ENCODE measurements at regions not wholly inside any gene's neighbourhood (a gene's known extent, or its start where the extent isn't known, plus 50 kb on each side); places are given as distances from the start of the nearest gene placed in this dataset.

- Histone ChIP-seq H4K20me1 (ENCODE audit: insufficient read depth) (no peaks in the 10 kb centered on the region), H3K27ac (0 out of 2 replicates have a peak overlapping the region, but pooled peaks have one; percentile 3), H2AFZ (no peak overlapping the region), H3K9ac (no peak overlapping the region), H3K36me3 (ENCODE audit: low read depth) (no peaks in the 10 kb centered on the region), H3K4me3 (no peak overlapping the region), H3F3A (ENCODE audit: insufficient read depth) (no peaks in the 10 kb centered on the region), H3K9me3 (ENCODE audit: low read depth) (no peaks in the 10 kb centered on the region), H3K4me1 (ENCODE audit: insufficient read depth) (peaks cover 6% of the 10 kb centered on the region; the same call in 1 of the 2 replicates), H3K79me2 (ENCODE audit: insufficient read depth) (no peaks in the 10 kb centered on the region), H3K27me3 (replicated peaks; ENCODE audit: insufficient read depth) (peaks cover 7% of the 10 kb centered on the region; the same call in 1 of the 2 replicates), H3K9me2 (ENCODE audit: insufficient read depth) (no peaks in the 10 kb centered on the region), H3K4me2 (ENCODE audit: unreplicated experiment) (peak overlapping the region; percentile 23)
- no peak for TF ChIP-seq EZH2phosphoT487 (IDR thresholded peaks at IDR 0.05; ENCODE audit: insufficient read depth, low read depth)
- TF ChIP-seq EZH2 (IDR thresholded peaks at IDR 0.05; ENCODE audit: insufficient read depth, poor library complexity, severe bottlenecking): no peak
- in situ Hi-C loops (cut with MboI): no loop called here
- 38 to 39% methylated on average over 22 of the region's 22 CpGs for WGBS, 2 experiments (ENCODE audit: low coverage in 1 of 2, low lambda C conversion rate in 2 of 2, missing lambda C conversion rate in 2 of 2)
- DNase-seq: peak; percentile 93
These were observed 119.9 kb downstream of the CTTN start for GRCh38 chr11:70517988-70518907.

- no peaks in the 10 kb centered on the region for H4K20me1 ChIP-seq (ENCODE audit: insufficient read depth)
- no peaks in the 10 kb centered on the region for H3F3A ChIP-seq (ENCODE audit: insufficient read depth)
- no peak overlapping the region for H2AFZ ChIP-seq
- H3K9me3 ChIP-seq (ENCODE audit: low read depth): no peaks in the 10 kb centered on the region
- peaks cover 6% of the 10 kb centered on the region; the same call in 1 of the 2 replicates for H3K4me1 ChIP-seq (ENCODE audit: insufficient read depth)
- in situ Hi-C loops (cut with MboI): no loop called here
- H3K4me3 ChIP-seq: no peak overlapping the region
- H3K36me3 ChIP-seq (ENCODE audit: low read depth): no peaks in the 10 kb centered on the region
- no peaks in the 10 kb centered on the region for H3K79me2 ChIP-seq (ENCODE audit: insufficient read depth)
- no peaks in the 10 kb centered on the region for H3K9me2 ChIP-seq (ENCODE audit: insufficient read depth)
- no peak for TF ChIP-seq EZH2phosphoT487 (IDR thresholded peaks at IDR 0.05; ENCODE audit: insufficient read depth, low read depth)
- TF ChIP-seq EZH2 (IDR thresholded peaks at IDR 0.05; ENCODE audit: insufficient read depth, poor library complexity, severe bottlenecking): no peak
- H3K27ac ChIP-seq: no peak overlapping the region
- DNase-seq: peak; percentile 27
- H3K9ac ChIP-seq: no peak overlapping the region
- WGBS, 2 experiments (ENCODE audit: low coverage in 1 of 2, low lambda C conversion rate in 2 of 2, missing lambda C conversion rate in 2 of 2): 24 to 31% methylated on average over 8 of the region's 8 CpGs
- no peak overlapping the region for H3K4me2 ChIP-seq (ENCODE audit: unreplicated experiment)
- H3K27me3 ChIP-seq (replicated peaks; ENCODE audit: insufficient read depth): peaks cover 7% of the 10 kb centered on the region; the same call in 1 of the 2 replicates
These were observed 120.8 kb downstream of the CTTN start for GRCh38 chr11:70519117-70519516.

- Histone ChIP-seq H3K79me2 (ENCODE audit: insufficient read depth) (no peaks in the 10 kb centered on the region), H3K9ac (no peak overlapping the region), H3K27me3 (replicated peaks; ENCODE audit: insufficient read depth) (no peaks in the 10 kb centered on the region), H3F3A (ENCODE audit: insufficient read depth) (no peaks in the 10 kb centered on the region), H3K9me3 (ENCODE audit: low read depth) (no peaks in the 10 kb centered on the region), H3K27ac (no peak overlapping the region), H3K4me2 (ENCODE audit: unreplicated experiment) (no peak overlapping the region), H3K36me3 (ENCODE audit: low read depth) (no peaks in the 10 kb centered on the region), H3K4me1 (ENCODE audit: insufficient read depth) (peaks cover 6% of the 10 kb centered on the region; the same call in 1 of the 2 replicates), H3K9me2 (ENCODE audit: insufficient read depth) (no peaks in the 10 kb centered on the region), H4K20me1 (ENCODE audit: insufficient read depth) (no peaks in the 10 kb centered on the region), H3K4me3 (no peak overlapping the region), H2AFZ (no peak overlapping the region)
- no peak for DNase-seq
- WGBS, 2 experiments (ENCODE audit: low coverage in 1 of 2, low lambda C conversion rate in 2 of 2, missing lambda C conversion rate in 2 of 2): 45 to 48% methylated on average over 22 of the region's 22 CpGs
- in situ Hi-C loops (cut with MboI): no loop called here
- no peak for TF ChIP-seq EZH2 (IDR thresholded peaks at IDR 0.05; ENCODE audit: insufficient read depth, poor library complexity, severe bottlenecking)
- no peak for TF ChIP-seq EZH2phosphoT487 (IDR thresholded peaks at IDR 0.05; ENCODE audit: insufficient read depth, low read depth)
These were observed 123.4 kb downstream of the CTTN start for GRCh38 chr11:70521475-70522308.

GRCh38 chr11:70522309-70522592 is 123.9 kb downstream of the CTTN start:
- Histone ChIP-seq H3K79me2 (ENCODE audit: insufficient read depth) (no peaks in the 10 kb centered on the region), H3K36me3 (ENCODE audit: low read depth) (no peaks in the 10 kb centered on the region), H3K27me3 (replicated peaks; ENCODE audit: insufficient read depth) (no peaks in the 10 kb centered on the region), H3K4me2 (ENCODE audit: unreplicated experiment) (no peak overlapping the region), H3K4me1 (ENCODE audit: insufficient read depth) (peaks cover 6% of the 10 kb centered on the region; the same call in 1 of the 2 replicates), H3F3A (ENCODE audit: insufficient read depth) (no peaks in the 10 kb centered on the region), H3K9ac (no peak overlapping the region), H3K9me2 (ENCODE audit: insufficient read depth) (no peaks in the 10 kb centered on the region), H3K9me3 (ENCODE audit: low read depth) (no peaks in the 10 kb centered on the region), H3K27ac (no peak overlapping the region), H3K4me3 (no peak overlapping the region), H4K20me1 (ENCODE audit: insufficient read depth) (no peaks in the 10 kb centered on the region), H2AFZ (no peak overlapping the region)
- in situ Hi-C loops (cut with MboI): no loop called here
- WGBS, 2 experiments (ENCODE audit: low coverage in 1 of 2, low lambda C conversion rate in 2 of 2, missing lambda C conversion rate in 2 of 2): 42 to 44% methylated on average over 6 of the region's 6 CpGs
- no peak for TF ChIP-seq EZH2phosphoT487 (IDR thresholded peaks at IDR 0.05; ENCODE audit: insufficient read depth, low read depth)
- TF ChIP-seq EZH2 (IDR thresholded peaks at IDR 0.05; ENCODE audit: insufficient read depth, poor library complexity, severe bottlenecking): no peak
- DNase-seq: no peak

All from GM23248 (cell line).